Islet precursor cell (in vitro differentiated cells): ENCODE measurements at regions not wholly inside any gene's neighbourhood (a gene's known extent, or its start where the extent isn't known, plus 50 kb on each side); places are given as distances from the start of the nearest gene placed in this dataset.
"Not testable (repeated sequence)": the region's sequence is repeated elsewhere in the genome, so short reads cannot be mapped to it uniquely, and the experiment has no call there.

Source experiments
- DNase-seq: peaks from one replicate; pipeline ENCODE4 v3.0.0-alpha.2; 2018

- DNase-seq, result peak; percentile 85
These were observed 319.6 kb downstream of the PTTG2 start for GRCh38 chr4:38279650-38280322.

- no peak for DNase-seq
These were observed 320.1 kb downstream of the PTTG2 start for GRCh38 chr4:38280323-38280706.

- no peak for DNase-seq
These were observed 321.3 kb downstream of the PTTG2 start for GRCh38 chr4:38281371-38282071.

- no peak for DNase-seq
These were observed 323.5 kb downstream of the PTTG2 start for GRCh38 chr4:38283724-38284123.

- DNase-seq, result no peak
These were observed 324.3 kb downstream of the PTTG2 start for GRCh38 chr4:38284294-38285030.

- no peak for DNase-seq
These were observed 327.1 kb downstream of the PTTG2 start for GRCh38 chr4:38287101-38287851.

- DNase-seq, result no peak
These were observed 329.4 kb downstream of the PTTG2 start for GRCh38 chr4:38289553-38289952.

GRCh38 chr4:38290366-38290765 lies 330.2 kb downstream of the PTTG2 start:
- no peak for DNase-seq

GRCh38 chr4:38290914-38291313 lies 330.7 kb downstream of the PTTG2 start:
- no peak for DNase-seq

- peak; percentile 69 for DNase-seq
These were observed 332.3 kb downstream of the PTTG2 start for GRCh38 chr4:38292529-38292928.

GRCh38 chr4:38294238-38294637 lies 334.0 kb downstream of the PTTG2 start:
- no peak for DNase-seq

GRCh38 chr4:38297061-38297460 lies 336.9 kb downstream of the PTTG2 start:
- DNase-seq, result no peak

GRCh38 chr4:38298868-38299713 lies 338.9 kb downstream of the PTTG2 start:
- no peak for DNase-seq

GRCh38 chr4:38302910-38303309 lies 342.7 kb downstream of the PTTG2 start:
- DNase-seq, result no peak

GRCh38 chr4:38304460-38304859 lies 344.3 kb downstream of the PTTG2 start:
- DNase-seq, result not testable (repeated sequence)

GRCh38 chr4:38306482-38307071 lies 346.4 kb downstream of the PTTG2 start:
- no peak for DNase-seq

GRCh38 chr4:38308728-38309311 lies 348.6 kb downstream of the PTTG2 start:
- DNase-seq, result no peak

GRCh38 chr4:38309471-38309870 lies 349.3 kb downstream of the PTTG2 start:
- DNase-seq, result no peak

GRCh38 chr4:38310446-38311043 lies 350.3 kb downstream of the PTTG2 start:
- DNase-seq, result no peak

- DNase-seq, result no peak
These were observed 351.4 kb downstream of the PTTG2 start for GRCh38 chr4:38311495-38312126.

- no peak for DNase-seq
These were observed 350.8 kb upstream of the KLF3 start for GRCh38 chr4:38313175-38313574.
